ENCODE measurements at regions not wholly inside any gene's neighbourhood (a gene's known extent, or its start where the extent isn't known, plus 50 kb on each side); places are given as distances from the start of the nearest gene placed in this dataset.
"Not testable (repeated sequence)": the region's sequence is repeated elsewhere in the genome, so short reads cannot be mapped to it uniquely, and the experiment has no call there.

DNA sequence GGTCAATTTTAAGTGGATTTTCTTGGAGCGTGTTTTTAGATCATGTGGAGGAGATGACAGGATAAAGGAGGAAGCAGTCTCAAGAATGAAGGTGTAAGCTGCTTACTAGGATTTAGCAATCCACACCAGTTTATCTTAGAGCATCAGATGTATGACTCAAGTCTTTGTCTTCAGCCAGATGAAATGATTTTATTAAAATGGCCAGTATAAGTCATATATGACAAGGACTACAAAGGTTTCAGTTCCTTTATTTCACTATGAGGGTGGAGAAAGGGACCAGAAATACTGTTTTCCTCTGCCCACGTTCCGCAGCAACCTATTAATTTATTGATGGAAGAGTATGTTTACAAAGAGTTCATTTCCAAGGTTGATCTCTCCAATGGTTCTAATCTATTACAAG is 970.5 kb upstream of the SLC39A10 start:
- no peak for DNase-seq

- no peak for DNase-seq
Observed at GRCh38 chr2:194674043-194674442, 983.0 kb upstream of the SLC39A10 start.

DNA sequence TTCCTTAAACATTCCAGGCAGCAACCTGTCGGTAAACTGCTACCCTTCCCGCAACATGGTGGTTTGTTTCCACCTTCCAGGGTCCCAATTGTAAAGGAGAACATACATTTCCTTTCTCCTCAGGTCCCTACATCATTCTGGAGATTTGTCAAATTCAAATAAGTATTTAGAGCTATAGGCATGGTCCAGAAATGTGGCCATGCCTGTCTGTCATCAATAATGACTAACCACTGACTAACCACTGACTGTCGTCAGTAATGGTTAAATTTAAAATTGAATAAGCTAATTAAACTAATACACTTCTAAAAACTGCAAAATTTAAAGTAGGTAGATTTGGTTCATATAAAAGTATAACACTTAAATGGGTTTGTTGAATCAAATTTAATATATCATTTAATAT is 984.0 kb upstream of the SLC39A10 start:
- no peak for DNase-seq

DNA sequence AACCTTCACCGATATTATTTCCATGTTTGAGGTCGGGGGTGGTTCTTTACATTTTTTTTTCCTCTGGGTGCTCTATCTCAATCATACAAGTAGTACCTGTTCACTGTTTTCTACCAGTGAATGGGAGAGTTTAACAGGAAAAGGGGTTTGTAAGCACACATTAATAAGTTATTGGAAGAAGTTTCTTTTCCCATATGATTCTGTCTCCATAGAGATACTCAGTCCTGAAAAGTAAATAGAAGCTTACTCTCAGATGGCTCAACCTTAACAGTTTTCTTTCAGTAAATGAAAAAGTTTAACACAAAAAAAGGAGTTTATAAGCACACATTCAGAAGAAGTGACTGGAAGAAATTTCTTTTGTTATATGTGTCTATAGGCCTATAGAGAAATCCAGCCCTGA is 995.6 kb upstream of the SLC39A10 start:
- DNase-seq: peak; percentile 9 to 54 (median 26)

GRCh38 chr2:194639057-194639456 is 1018.0 kb upstream of the SLC39A10 start:
- DNase-seq: not testable (repeated sequence)

DNA sequence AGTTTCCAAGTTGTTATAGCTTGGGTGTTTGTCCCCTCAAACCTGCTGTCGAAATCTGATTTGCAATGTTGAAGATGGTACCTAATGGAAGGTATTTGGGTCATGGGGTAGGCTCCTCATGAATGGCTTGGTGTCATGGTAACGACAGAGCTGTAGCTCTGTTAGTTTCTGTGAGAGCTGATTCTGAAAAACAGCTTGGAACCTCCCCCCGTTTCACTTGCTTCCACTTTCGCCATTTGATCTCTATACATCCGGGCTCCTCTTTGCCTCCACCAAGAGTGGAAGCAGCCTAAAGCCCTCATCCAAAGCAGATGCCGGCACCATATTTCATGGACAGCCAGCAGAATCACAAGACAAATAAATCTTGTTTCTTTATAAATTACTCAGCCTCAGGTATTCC is 1035.1 kb upstream of the SLC39A10 start:
- no peak for DNase-seq

DNA sequence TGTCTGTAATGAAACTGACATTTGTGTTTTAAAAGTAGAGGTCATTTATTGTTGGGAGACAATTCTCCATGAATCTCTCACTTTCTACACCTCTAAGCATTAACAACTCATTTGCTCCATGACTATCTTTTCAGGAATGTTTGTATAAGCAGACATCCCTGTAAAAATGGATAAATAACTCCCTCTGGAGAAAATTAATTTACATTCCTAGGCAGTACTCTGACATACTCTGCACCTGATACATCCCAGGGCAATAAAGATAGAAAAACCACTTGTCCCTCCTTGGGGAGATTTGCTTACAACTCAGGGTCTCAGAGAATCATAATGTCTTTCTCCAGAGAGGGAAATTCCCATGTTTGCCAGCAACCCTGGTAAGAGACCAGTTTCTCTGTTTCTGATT is 1037.7 kb upstream of the SLC39A10 start:
- no peak for DNase-seq

DNA sequence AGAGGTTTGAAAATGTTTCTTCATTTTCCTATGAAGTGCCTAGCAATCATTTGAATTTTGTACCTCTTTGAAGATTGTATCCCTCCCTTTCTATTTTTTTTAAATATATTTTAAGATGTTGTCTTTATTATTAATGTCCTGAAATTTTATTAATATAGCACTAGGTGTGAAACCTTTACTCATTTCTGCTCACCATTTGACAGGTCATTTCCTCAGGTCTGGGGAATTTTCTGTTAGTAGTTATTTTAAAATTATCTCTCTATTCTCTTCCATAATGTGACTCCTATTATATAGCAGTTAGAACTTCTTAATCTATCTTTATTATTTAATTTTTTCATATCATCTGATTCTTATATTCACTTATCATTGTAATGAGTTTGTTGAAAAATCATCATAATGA is 1038.6 kb upstream of the SLC39A10 start:
- DNase-seq: no peak

DNA sequence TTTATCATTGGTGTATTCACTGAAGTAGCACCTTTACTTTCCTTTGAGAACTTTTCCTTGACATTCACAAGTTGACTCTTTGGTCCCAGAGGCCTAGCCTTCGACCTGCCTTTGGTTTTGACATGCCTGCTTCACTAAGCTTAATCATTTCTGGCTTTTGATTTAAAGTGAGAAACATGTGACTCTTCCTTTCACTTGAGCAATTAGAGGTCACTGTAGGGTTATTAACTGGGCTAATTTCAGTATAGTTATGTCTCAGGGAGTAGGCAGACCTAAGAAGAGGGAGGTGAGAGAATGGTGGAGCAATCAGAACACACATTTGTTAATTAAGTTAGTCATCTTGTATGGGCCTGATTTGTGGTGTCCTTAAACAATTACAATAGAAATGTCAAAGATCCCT is 1040.7 kb upstream of the SLC39A10 start:
- no peak for DNase-seq

- DNase-seq: no peak
Observed at GRCh38 chr2:194610297-194610696, 1046.7 kb upstream of the SLC39A10 start.

- no peak for DNase-seq
Observed at GRCh38 chr2:194603429-194603828, 1053.6 kb upstream of the SLC39A10 start.

DNA sequence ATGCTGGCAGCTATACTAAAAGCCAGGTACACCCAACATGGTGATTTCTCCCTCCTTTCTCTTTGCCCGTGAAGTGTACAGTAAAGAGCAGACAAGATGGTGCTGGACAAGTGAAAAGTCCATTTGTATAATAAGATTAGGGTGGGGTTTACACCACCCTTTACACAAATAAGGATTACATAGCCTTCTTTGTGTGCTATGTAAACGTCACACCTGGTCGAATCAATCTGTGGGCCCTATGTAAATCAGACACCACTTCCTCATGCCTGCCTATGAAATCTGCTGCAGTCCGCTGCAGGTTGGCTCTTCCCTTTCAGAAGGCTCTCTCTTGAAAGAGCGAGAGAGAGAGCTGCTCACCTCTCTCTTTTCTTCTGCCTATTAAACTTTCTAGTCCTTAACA is 1054.3 kb upstream of the SLC39A10 start:
- no peak for DNase-seq

DNA sequence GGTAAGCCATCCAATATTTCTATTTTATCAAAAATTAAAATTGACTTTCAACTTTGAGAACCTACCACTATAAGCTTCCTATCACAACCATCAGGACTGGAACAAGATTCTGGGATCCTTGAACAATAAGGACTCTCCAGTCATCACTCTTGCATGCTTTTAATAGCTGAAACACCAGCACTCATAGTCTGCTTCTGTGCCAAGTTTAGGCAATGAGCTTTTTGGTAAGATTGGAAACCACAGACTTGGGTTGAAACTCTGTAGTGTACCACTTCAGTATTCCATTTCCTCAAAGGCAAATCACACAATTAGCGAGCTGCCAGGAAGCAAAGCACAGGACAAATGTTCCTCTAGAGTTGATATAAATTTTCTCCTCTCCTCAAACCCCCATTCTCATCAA is 1065.8 kb upstream of the SLC39A10 start:
- no peak for DNase-seq

DNA sequence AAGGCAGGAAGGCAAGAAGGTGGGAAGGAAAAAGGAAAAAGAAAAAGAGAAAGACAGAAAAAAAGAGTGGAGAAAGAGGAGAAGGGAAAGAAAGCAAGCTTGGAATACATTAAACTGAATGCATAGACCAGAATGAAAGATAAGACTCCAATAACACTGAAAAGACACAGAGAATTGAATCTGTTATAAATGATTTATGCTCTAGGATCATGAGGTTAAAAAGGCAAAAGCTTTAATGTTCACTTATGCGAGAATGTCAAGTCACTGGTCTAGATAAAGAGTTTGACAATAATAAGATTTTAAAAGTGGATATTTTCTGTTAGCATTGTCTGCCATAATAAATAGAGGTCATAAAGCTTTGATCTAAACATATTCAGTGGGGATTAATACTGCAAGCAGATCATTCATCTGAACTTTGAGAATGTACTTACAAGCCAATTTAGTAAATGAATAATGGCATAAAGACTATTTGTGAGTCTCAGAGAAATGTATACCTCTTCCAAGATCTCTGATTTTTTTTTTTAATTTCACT is 1069.2 kb upstream of the SLC39A10 start:
- DNase-seq: no peak

DNA sequence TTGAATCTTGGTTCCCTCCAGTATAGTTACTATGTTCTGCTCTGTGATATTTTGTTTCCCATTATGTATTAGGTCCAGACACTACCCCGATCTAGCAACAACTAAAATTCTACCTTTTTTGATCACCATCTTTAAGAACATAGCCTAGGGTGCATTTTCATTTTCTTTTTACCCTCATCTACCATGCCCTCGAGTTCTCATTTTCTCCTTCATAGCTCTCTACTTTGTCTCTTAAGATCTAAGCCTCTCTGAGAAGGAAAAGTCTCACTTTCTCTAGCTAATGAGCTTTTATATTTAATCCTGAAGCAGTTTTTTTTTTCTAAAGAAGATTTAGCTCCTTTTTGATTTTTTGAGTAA is 1089.4 kb upstream of the SLC39A10 start:
- no peak for DNase-seq

DNA sequence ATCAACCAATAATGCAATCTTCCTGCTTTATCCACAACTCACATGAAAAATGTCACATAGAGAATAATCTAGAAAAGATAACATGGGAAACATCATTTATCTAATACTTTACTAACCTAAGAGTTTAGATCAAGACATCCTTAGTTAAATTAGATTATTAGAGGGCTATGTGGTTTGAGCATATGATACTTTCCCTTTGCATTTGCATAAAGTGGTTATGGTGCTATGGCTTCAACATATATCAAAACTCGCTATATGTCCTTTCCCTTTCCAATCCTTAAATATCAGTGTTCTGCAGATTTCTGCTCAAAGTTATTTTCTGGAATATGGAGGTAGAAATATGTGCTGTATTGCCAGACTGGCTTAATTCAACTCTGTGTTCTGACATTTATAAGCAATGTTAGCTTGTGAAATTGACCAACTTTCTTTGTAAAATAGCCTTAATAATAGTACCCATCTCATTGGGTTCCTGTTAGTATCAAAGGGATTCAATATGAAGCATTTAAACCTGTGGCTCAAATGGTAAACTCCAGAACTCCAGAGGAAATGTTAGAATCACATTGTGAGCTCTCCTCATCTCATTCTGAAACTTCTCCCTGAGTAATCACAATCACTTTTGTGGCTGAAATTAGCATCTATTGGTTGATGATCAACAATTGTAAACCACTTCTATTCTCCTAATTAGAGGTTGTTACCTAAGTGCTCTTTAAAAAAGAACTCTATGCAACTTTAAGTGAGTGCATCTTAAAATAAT is 1089.9 kb upstream of the SLC39A10 start:
- no peak for DNase-seq

DNA sequence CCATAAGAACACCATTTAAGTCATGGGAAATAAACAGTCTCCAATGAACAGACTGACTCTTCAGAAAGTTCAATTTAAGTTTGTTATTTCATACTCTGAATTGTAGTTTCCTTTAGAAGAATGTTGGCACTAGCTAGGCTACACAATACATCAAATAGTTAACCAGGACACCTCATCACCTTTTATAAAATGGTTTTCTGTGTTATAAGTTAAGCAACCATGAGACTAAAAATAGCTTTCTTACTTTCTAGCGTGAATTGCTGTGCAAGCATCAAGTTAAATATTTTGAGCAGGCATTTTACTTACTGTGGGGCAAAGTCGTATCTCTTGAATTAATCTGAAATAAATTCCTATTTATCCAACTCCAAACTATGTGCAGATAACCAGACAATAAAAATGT is 1092.6 kb upstream of the SLC39A10 start:
- DNase-seq: peak in 1 of 3 donors; percentile 3

- no peak for DNase-seq
Observed at GRCh38 chr2:194562329-194562728, 1094.7 kb upstream of the SLC39A10 start.

GRCh38 chr2:194559964-194560363 is 1097.1 kb upstream of the SLC39A10 start:
- DNase-seq: no peak

DNA sequence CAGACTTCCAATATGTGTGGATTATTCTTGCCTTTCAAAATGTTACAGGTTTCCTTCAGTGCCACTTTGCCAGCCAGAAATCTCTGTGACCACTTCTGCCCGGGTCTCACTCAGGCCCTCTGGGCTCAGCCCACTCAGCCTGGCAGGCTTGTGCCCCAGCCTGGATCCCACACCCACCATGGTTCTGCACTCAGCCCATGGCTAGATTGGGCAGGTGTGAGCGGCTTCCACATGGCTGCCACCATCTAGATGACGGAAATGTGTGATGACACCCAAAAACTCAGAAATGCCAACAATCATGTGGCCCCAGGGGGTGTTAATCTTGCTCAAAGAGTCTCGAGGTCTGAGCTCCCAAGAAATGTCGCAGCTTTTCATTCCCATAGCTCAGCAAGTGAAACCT is 1097.5 kb upstream of the SLC39A10 start:
- no peak for DNase-seq

GRCh38 chr2:194557993-194558392 is 1099.0 kb upstream of the SLC39A10 start:
- DNase-seq: no peak

DNA sequence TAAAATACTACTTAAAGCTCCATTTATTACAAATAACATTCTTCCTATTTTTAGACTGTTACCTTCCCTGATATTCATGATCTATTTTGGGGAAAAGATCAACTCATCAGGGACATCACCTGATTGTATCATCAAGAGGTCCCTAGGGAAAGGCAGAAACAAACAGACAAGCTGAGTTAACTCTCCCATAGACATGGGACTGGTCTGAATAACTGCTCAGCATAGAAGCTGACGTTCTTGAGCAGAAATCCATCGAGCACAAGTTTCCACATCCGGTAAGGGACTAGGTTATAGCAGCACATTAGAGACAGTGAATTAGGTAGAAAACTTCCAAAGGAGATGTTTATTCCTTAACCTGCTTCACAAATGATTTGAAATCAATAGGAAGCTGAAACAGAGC is 1100.4 kb upstream of the SLC39A10 start:
- DNase-seq: no peak

DNA sequence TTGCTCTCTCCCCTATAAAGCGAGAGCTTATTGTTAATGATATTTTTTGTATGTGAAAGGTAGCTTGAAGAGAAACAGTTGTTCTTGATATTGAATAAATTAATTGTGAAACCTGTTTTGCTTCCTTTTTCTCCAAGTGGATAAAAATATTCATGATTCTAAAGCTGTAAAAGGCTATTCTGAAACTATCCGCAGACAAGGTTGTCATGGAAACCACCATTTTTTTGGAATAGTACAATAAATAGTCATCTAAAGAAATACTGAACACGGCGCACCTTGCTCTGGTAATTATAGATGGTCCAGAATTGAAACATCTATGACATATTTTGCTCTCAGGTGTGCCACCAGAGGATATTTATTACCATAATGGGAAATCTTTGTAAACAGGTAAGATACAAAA is 1103.0 kb upstream of the SLC39A10 start:
- DNase-seq: no peak

- DNase-seq: no peak
Observed at GRCh38 chr2:194550702-194551101, 1106.3 kb upstream of the SLC39A10 start.
